ENCODE measurements at regions not wholly inside any gene's neighbourhood (a gene's known extent, or its start where the extent isn't known, plus 50 kb on each side); places are given as distances from the start of the nearest gene placed in this dataset.

DNA sequence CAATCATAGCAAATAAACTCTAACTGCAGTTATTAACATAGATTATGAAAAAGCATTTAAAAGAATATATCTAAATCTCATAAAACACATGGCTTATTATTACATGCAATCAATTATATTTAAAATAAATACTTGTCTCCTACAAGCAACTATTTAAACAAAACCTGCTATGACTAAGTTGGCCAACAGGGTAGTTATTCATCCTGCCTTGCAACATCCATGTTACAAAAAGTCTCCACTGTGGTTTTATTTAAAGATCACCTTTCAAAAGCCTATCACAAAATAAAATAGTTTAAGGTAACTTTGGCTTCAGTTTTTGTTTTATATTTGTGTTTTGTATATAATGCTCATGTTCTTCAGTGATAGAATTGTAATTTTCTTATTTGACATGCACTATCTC, 1127.0 kb upstream of the MAP3K7 start:
- TF ChIP-seq, protein P1, sequence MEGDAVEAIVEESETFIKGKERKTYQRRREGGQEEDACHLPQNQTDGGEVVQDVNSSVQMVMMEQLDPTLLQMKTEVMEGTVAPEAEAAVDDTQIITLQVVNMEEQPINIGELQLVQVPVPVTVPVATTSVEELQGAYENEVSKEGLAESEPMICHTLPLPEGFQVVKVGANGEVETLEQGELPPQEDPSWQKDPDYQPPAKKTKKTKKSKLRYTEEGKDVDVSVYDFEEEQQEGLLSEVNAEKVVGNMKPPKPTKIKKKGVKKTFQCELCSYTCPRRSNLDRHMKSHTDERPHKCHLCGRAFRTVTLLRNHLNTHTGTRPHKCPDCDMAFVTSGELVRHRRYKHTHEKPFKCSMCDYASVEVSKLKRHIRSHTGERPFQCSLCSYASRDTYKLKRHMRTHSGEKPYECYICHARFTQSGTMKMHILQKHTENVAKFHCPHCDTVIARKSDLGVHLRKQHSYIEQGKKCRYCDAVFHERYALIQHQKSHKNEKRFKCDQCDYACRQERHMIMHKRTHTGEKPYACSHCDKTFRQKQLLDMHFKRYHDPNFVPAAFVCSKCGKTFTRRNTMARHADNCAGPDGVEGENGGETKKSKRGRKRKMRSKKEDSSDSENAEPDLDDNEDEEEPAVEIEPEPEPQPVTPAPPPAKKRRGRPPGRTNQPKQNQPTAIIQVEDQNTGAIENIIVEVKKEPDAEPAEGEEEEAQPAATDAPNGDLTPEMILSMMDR (IDR thresholded peaks at IDR 0.05; ENCODE audit: low read depth, low read length) = no peak
- TF ChIP-seq POLR2A (IDR thresholded peaks at IDR 0.05; ENCODE audit: extremely low read depth, insufficient read length) = no peak
